AG09319 (cell line): ENCODE measurements at regions not wholly inside any gene's neighbourhood (a gene's known extent, or its start where the extent isn't known, plus 50 kb on each side); places are given as distances from the start of the nearest gene placed in this dataset.

Source experiments
- DNase-seq: peaks from one replicate; pipeline ENCODE4 v3.0.0-alpha.2; 2010; ENCODE audit warnings: low read depth; ENCODE audit errors: extremely low read depth
- CTCF ChIP-seq: IDR thresholded peaks from 2 replicates; pipeline ENCODE4 v1.5.1; 2011; ENCODE audit warnings: low read depth, mild to moderate bottlenecking, inconsistent platforms, low read length, moderate library complexity

- no peak for TF ChIP-seq CTCF
- no peak for DNase-seq
These were observed 283.2 kb downstream of the PTBP2 start for GRCh38 chr1:97004743-97005142.

GRCh38 chr1:97006044-97006661, 284.6 kb downstream of the PTBP2 start:
- no peak for DNase-seq
- no peak for TF ChIP-seq CTCF

GRCh38 chr1:97007840-97008604, 286.4 kb downstream of the PTBP2 start:
- TF ChIP-seq CTCF: no peak

GRCh38 chr1:97010566-97011264, 289.1 kb downstream of the PTBP2 start:
- TF ChIP-seq CTCF: no peak
- no peak for DNase-seq

More at GRCh38 chr1:97007840-97008604, 286.4 kb downstream of the PTBP2 start:
- DNase-seq: no peak

- no peak for DNase-seq
- no peak for TF ChIP-seq CTCF
These were observed 291.6 kb downstream of the PTBP2 start for GRCh38 chr1:97013136-97013535.

- no peak for TF ChIP-seq CTCF
- DNase-seq: no peak
These were observed 292.4 kb downstream of the PTBP2 start for GRCh38 chr1:97013941-97014340.

GRCh38 chr1:97014426-97014825, 292.8 kb downstream of the PTBP2 start:
- no peak for TF ChIP-seq CTCF
- no peak for DNase-seq
